MM.1S (cell line): ENCODE measurements at regions not wholly inside any gene's neighbourhood (a gene's known extent, or its start where the extent isn't known, plus 50 kb on each side); places are given as distances from the start of the nearest gene placed in this dataset.

ENCODE experiments used
- DNase-seq: peaks from one replicate; pipeline ENCODE4 v3.0.0-alpha.2; 2015
- H2AFZ ChIP-seq: fragments of 300-600 bp; sonication (generic); 2 replicates; pipeline ENCODE4 v1.6.0; 2016; ENCODE audit warnings: antibody characterized with exemption, low read length
- H3F3A ChIP-seq: fragments of 300-600 bp; sonication (generic); 2 replicates; pipeline ENCODE4 v1.6.1; 2016; ENCODE audit warnings: mild to moderate bottlenecking, antibody characterized with exemption, low read length, moderate library complexity, mixed read lengths; ENCODE audit not compliant: insufficient read depth
- H3K27ac ChIP-seq: fragments of 300-600 bp; sonication (generic); 2 replicates; pipeline ENCODE4 v1.5.1; 2016; ENCODE audit warnings: mild to moderate bottlenecking, low read length
- H3K27me3 ChIP-seq: fragments of 300-600 bp; sonication (generic); replicated peaks from 2 replicates; pipeline ENCODE4 v1.6.0; 2016; ENCODE audit warnings: low read length; ENCODE audit not compliant: insufficient read depth
- H3K36me3 ChIP-seq: fragments of 300-600 bp; sonication (generic); replicated peaks from 2 replicates; pipeline ENCODE4 v1.6.1; 2016; ENCODE audit warnings: mild to moderate bottlenecking, low read length, mixed read lengths; ENCODE audit not compliant: insufficient read depth
- H3K4me1 ChIP-seq: fragments of 300-600 bp; sonication (generic); 2 replicates; pipeline ENCODE4 v1.6.1; 2016; ENCODE audit warnings: low read length, mixed read lengths
- H3K4me2 ChIP-seq: fragments of 300-600 bp; sonication (generic); 2 replicates; pipeline ENCODE4 v1.6.0; 2016; ENCODE audit warnings: low read depth, low read length
- H3K4me3 ChIP-seq: fragments of 300-600 bp; sonication (generic); 2 replicates; pipeline ENCODE4 v1.5.1; 2016; ENCODE audit warnings: low read length, mixed read lengths
- H3K79me2 ChIP-seq: fragments of 300-600 bp; sonication (generic); 2 replicates; pipeline ENCODE4 v1.6.1; 2016; ENCODE audit warnings: mixed run types, low read length, mixed read lengths
- H3K9ac ChIP-seq: fragments of 300-600 bp; sonication (generic); 2 replicates; pipeline ENCODE4 v1.6.1; 2016; ENCODE audit warnings: low read length, mixed read lengths
- H3K9me2 ChIP-seq: fragments of 300-600 bp; sonication (generic); replicated peaks from 2 replicates; pipeline ENCODE4 v1.6.1; 2016; ENCODE audit warnings: mild to moderate bottlenecking, low read length, mixed read lengths; ENCODE audit not compliant: insufficient read depth
- H3K9me3 ChIP-seq: fragments of 300-600 bp; sonication (generic); replicated peaks from 2 replicates; pipeline ENCODE4 v1.6.1; 2016; ENCODE audit warnings: mild to moderate bottlenecking, low read length, mixed read lengths; ENCODE audit not compliant: insufficient read depth
- H4K20me1 ChIP-seq: fragments of 300-600 bp; sonication (generic); 2 replicates; pipeline ENCODE4 v1.6.1; 2016; ENCODE audit warnings: mild to moderate bottlenecking, low read length, moderate library complexity, mixed read lengths; ENCODE audit not compliant: insufficient read depth
- EZH2 ChIP-seq: fragments of 300-600 bp; sonication (generic); optimal IDR thresholded peaks from 2 replicates; pipeline ENCODE3; 2017; ENCODE audit warnings: low read depth, mild to moderate bottlenecking, antibody characterized with exemption, low read length, mixed read lengths
- EZH2phosphoT487 ChIP-seq: fragments of 300-600 bp; sonication (generic); IDR thresholded peaks from 2 replicates; pipeline ENCODE4 v1.6.1; 2018; ENCODE audit warnings: antibody characterized with exemption, low read length
- TF ChIP-seq, protein P1 (sequence below): fragments of 300-600 bp; sonication (generic); IDR thresholded peaks from 2 replicates; pipeline ENCODE4 v1.5.1; 2016; ENCODE audit warnings: antibody characterized with exemption, low read length, mixed read lengths

GRCh38 chr9:107969141-107969540 lies 479.6 kb upstream of the KLF4 start:
- TF ChIP-seq, protein P1, sequence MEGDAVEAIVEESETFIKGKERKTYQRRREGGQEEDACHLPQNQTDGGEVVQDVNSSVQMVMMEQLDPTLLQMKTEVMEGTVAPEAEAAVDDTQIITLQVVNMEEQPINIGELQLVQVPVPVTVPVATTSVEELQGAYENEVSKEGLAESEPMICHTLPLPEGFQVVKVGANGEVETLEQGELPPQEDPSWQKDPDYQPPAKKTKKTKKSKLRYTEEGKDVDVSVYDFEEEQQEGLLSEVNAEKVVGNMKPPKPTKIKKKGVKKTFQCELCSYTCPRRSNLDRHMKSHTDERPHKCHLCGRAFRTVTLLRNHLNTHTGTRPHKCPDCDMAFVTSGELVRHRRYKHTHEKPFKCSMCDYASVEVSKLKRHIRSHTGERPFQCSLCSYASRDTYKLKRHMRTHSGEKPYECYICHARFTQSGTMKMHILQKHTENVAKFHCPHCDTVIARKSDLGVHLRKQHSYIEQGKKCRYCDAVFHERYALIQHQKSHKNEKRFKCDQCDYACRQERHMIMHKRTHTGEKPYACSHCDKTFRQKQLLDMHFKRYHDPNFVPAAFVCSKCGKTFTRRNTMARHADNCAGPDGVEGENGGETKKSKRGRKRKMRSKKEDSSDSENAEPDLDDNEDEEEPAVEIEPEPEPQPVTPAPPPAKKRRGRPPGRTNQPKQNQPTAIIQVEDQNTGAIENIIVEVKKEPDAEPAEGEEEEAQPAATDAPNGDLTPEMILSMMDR, result no peak
- no peak for TF ChIP-seq EZH2
- TF ChIP-seq EZH2phosphoT487, result no peak
- Histone ChIP-seq H3K9me3 (no peaks in the 10 kb centered on the region), H3K4me2 (no peak overlapping the region), H3K9ac (no peak overlapping the region), H3K27ac (no peak overlapping the region), H2AFZ (no peak overlapping the region), H3K79me2 (no peaks in the 10 kb centered on the region), H3K4me3 (no peak overlapping the region), H3K36me3 (no peaks in the 10 kb centered on the region), H3K27me3 (no peaks in the 10 kb centered on the region), H3K9me2 (no peaks in the 10 kb centered on the region), H3F3A (no peaks in the 10 kb centered on the region), H3K4me1 (no peaks in the 10 kb centered on the region), H4K20me1 (no peaks in the 10 kb centered on the region)
- DNase-seq, result no peak

DNA sequence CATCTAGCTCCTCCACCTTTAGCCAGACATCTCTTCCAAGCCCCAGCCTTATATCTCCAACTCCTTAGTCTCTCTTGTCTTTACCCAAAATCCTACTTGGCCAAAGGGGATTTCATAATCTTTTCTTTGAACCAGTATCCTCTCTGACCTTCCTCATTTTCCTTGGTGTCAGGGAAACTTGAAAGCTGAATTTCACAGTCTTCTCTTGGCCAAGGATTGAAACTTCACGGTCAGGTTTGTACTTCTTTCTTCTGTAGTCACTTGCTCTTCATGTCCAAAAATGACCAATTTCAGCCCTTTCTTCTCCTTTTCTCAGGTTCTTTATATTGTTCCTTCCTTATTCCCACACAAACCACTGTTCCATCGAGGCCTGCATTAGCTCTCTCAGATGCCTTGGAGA lies 473.7 kb upstream of the KLF4 start:
- H3K79me2 ChIP-seq, result no peaks in the 10 kb centered on the region
- H3K4me3 ChIP-seq, result no peak overlapping the region
- no peaks in the 10 kb centered on the region for H3K4me1 ChIP-seq
- no peak overlapping the region for H3K9ac ChIP-seq
- no peaks in the 10 kb centered on the region for H3K9me2 ChIP-seq
- TF ChIP-seq, protein P1, result no peak
- TF ChIP-seq EZH2 (no peak), EZH2phosphoT487 (no peak)
- H3K27ac ChIP-seq, result no peak overlapping the region
- no peaks in the 10 kb centered on the region for H3K27me3 ChIP-seq
- no peaks in the 10 kb centered on the region for H3F3A ChIP-seq
- H2AFZ ChIP-seq, result no peak overlapping the region
- no peak for DNase-seq
- no peaks in the 10 kb centered on the region for H3K36me3 ChIP-seq
- H3K4me2 ChIP-seq, result no peak overlapping the region
- no peaks in the 10 kb centered on the region for H4K20me1 ChIP-seq
- H3K9me3 ChIP-seq, result no peaks in the 10 kb centered on the region

DNA sequence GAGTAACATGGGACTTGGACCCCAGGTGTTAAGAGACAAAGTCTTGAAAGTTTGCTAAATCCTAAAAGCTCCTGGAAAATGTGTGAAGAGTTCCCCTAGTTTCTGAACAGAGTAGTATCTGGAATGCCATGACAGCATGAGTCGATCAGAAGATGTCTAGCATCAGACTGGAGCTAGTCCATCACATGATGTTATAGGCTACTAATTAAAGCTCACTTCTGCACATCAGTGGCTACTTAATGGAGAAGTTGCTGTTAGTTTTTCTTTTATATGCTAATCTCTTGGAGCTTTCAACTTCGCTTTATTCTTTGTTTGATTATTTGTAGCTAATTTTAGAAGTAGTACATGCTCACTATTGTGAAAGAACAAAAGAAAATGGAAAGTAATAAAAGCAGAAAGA lies 471.3 kb upstream of the KLF4 start:
- Histone ChIP-seq H3K27ac (no peak overlapping the region), H3K27me3 (no peaks in the 10 kb centered on the region), H4K20me1 (no peaks in the 10 kb centered on the region), H3K4me1 (no peaks in the 10 kb centered on the region), H3F3A (no peaks in the 10 kb centered on the region), H3K36me3 (no peaks in the 10 kb centered on the region), H3K4me3 (no peak overlapping the region), H3K79me2 (no peaks in the 10 kb centered on the region), H3K4me2 (no peak overlapping the region), H3K9me2 (no peaks in the 10 kb centered on the region), H2AFZ (no peak overlapping the region), H3K9ac (no peak overlapping the region), H3K9me3 (no peaks in the 10 kb centered on the region)
- TF ChIP-seq, protein P1, result no peak
- no peak for TF ChIP-seq EZH2phosphoT487
- no peak for TF ChIP-seq EZH2
- no peak for DNase-seq
